ENCODE measurements at regions not wholly inside any gene's neighbourhood (a gene's known extent, or its start where the extent isn't known, plus 50 kb on each side); places are given as distances from the start of the nearest gene placed in this dataset.

DNA sequence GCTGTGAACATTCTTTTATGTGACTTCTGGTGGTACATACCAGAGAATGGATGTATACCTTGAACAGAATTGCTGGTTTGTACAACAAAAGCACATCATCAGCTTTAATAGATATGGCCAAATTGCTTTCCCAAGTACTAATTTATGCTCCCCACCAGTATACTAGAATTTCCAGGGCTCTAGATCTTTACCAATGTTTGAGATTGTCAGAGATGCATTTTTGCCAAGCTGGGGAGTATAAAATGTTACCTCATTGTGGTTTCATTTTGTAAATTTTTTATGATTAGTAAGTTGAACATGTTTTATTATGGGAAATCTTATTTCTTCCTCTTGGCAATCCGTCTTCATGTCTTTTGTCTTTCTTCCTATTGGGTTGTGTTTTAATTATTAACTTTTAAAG lies 179.9 kb upstream of the TMEM106B start:
- BruUV-seq (replicated peaks), result no TSS peak
- no peak overlapping the region for H3K23ac ChIP-seq (ENCODE audit: low read depth, low read length)
- no peak overlapping the region for H2AK5ac ChIP-seq (ENCODE audit: low read depth, low read length)
- no peak overlapping the region for H2AFZ ChIP-seq (replicated peaks; ENCODE audit: low read length, poor library complexity)
- 0 out of 2 replicates have a peak, but pooled peaks cover 3% of the 10 kb centered on the region for H3K4me1 ChIP-seq (ENCODE audit: control insufficient read depth, insufficient read depth, low read length)
- H3K56ac ChIP-seq (ENCODE audit: extremely low read depth, insufficient read depth, low read length), result no peak overlapping the region
- peaks cover 3% of the 10 kb centered on the region; the same call in 1 of the 2 replicates for H3K9me1 ChIP-seq (ENCODE audit: insufficient read depth, low read length)
- in situ Hi-C loops (cut with MboI; ENCODE audit: low sequenced_read_pairs), result no loop called here
- no peaks in the 10 kb centered on the region for H3K79me1 ChIP-seq (ENCODE audit: low read depth in 1 of 2, low read length in 2 of 2)
- no peak overlapping the region for H3K18ac ChIP-seq (ENCODE audit: low read depth, low read length)
- no peak overlapping the region; the same call in 2 of the 3 replicates for H2BK15ac ChIP-seq (ENCODE audit: low read depth, low read length)
- H3K14ac ChIP-seq (replicated peaks; ENCODE audit: low read depth, low read length), result no peak overlapping the region
- no peak overlapping the region for H4K5ac ChIP-seq (ENCODE audit: low read depth, low read length)
- no peak overlapping the region for H3K27ac ChIP-seq (ENCODE audit: insufficient read depth, low read length)
- ChIA-PET POLR2A (ENCODE audit: unreplicated experiment) (no interaction called here), CTCF (no interaction called here)
- no peaks in the 10 kb centered on the region for H4K20me1 ChIP-seq (ENCODE audit: insufficient read depth, low read length)
- no peak overlapping the region for H2BK5ac ChIP-seq (ENCODE audit: low read depth, low read length, poor library complexity, severe bottlenecking)
- no peaks in the 10 kb centered on the region for H3K27me3 ChIP-seq (ENCODE audit: control insufficient read depth, insufficient read depth, low read length)
- peak overlapping the region; percentile 40; the same call in 1 of the 2 replicates for H3K4ac ChIP-seq (ENCODE audit: low read depth, low read length)
- H3K9ac ChIP-seq (ENCODE audit: low read depth, low read length), result no peak overlapping the region
- H3K4me2 ChIP-seq (ENCODE audit: low read depth, low read length), result no peak overlapping the region
- TF ChIP-seq BHLHE40 (IDR thresholded peaks at IDR 0.05; ENCODE audit: low read depth, low read length), result no peak
- TF ChIP-seq CEBPB (IDR thresholded peaks at IDR 0.05; ENCODE audit: low read depth, low read length), result no peak
- TF ChIP-seq SMC3 (IDR thresholded peaks at IDR 0.05; ENCODE audit: low read depth, low read length), result no peak
- no peak for TF ChIP-seq RCOR1 (IDR thresholded peaks at IDR 0.05; ENCODE audit: insufficient replicate concordance, low read length)
- no peak for TF ChIP-seq MAZ (IDR thresholded peaks at IDR 0.05; ENCODE audit: borderline replicate concordance, low read depth, low read length)
- no peak for TF ChIP-seq MAFK (IDR thresholded peaks at IDR 0.05; ENCODE audit: low read depth, low read length)
- TF ChIP-seq, protein P1, sequence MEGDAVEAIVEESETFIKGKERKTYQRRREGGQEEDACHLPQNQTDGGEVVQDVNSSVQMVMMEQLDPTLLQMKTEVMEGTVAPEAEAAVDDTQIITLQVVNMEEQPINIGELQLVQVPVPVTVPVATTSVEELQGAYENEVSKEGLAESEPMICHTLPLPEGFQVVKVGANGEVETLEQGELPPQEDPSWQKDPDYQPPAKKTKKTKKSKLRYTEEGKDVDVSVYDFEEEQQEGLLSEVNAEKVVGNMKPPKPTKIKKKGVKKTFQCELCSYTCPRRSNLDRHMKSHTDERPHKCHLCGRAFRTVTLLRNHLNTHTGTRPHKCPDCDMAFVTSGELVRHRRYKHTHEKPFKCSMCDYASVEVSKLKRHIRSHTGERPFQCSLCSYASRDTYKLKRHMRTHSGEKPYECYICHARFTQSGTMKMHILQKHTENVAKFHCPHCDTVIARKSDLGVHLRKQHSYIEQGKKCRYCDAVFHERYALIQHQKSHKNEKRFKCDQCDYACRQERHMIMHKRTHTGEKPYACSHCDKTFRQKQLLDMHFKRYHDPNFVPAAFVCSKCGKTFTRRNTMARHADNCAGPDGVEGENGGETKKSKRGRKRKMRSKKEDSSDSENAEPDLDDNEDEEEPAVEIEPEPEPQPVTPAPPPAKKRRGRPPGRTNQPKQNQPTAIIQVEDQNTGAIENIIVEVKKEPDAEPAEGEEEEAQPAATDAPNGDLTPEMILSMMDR (conservative IDR thresholded peaks at IDR 0.05; ENCODE audit: low read depth, low read length), result no peak
- TF ChIP-seq, protein P2, sequence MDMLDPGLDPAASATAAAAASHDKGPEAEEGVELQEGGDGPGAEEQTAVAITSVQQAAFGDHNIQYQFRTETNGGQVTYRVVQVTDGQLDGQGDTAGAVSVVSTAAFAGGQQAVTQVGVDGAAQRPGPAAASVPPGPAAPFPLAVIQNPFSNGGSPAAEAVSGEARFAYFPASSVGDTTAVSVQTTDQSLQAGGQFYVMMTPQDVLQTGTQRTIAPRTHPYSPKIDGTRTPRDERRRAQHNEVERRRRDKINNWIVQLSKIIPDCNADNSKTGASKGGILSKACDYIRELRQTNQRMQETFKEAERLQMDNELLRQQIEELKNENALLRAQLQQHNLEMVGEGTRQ (IDR thresholded peaks at IDR 0.05; ENCODE audit: low read depth, low read length), result no peak
- no peaks in the 10 kb centered on the region for H3K9me3 ChIP-seq (ENCODE audit: control insufficient read depth, insufficient read depth, low read length)
- intact Hi-C loops (cut with micrococcal nuclease), result loop anchor here (10.0 kb wide), 1 partner anchor 74 kb away; no protein-coding TSS in a partner anchor
- H3K36me3 ChIP-seq (ENCODE audit: control insufficient read depth, insufficient read depth, low read length), result no peaks in the 10 kb centered on the region
- peak; percentile 6 for DNase-seq
- no peak overlapping the region for H2AK9ac ChIP-seq (replicated peaks; ENCODE audit: low read depth, low read length, poor library complexity)
- no peak for ATAC-seq (ENCODE audit: low read depth)
- H4K91ac ChIP-seq (ENCODE audit: insufficient read depth, low read depth, low read length), result no peak overlapping the region
- peak overlapping the region; percentile 62; the same call in 1 of the 2 replicates for H2BK20ac ChIP-seq (ENCODE audit: low read depth, low read length)
- dilution Hi-C loops (cut with HindIII; ENCODE audit: low sequenced_read_pairs, unreplicated experiment), result no loop called here
- no peak overlapping the region; a peak in 1 of 4 replicates for H4K8ac ChIP-seq (ENCODE audit: low read depth in 2 of 2, low read length in 2 of 2)
- H2BK120ac ChIP-seq (ENCODE audit: low read depth, low read length), result peak overlapping the region; percentile 78
- H3K4me3 ChIP-seq (ENCODE audit: insufficient read depth, low read depth, low read length), result no peak overlapping the region
- no CpG with 5 or more reads among the region's 1 CpG for WGBS, 2 experiments (ENCODE audit: extremely low coverage in 2 of 2, insufficient read length in 1 of 2)
